ENCODE measurements at regions not wholly inside any gene's neighbourhood (a gene's known extent, or its start where the extent isn't known, plus 50 kb on each side); places are given as distances from the start of the nearest gene placed in this dataset.
A peak's percentile ranks its signal among the peaks of the same experiment; 100 is the strongest.

- DNase-seq (ENCODE audit: low spot score) = no peak
These were observed 58.8 kb upstream of the ZNF804B start for GRCh38 chr7:88700725-88701124.

- no peak for DNase-seq (ENCODE audit: low spot score)
These were observed 65.3 kb upstream of the ZNF804B start for GRCh38 chr7:88694207-88694606.

DNA sequence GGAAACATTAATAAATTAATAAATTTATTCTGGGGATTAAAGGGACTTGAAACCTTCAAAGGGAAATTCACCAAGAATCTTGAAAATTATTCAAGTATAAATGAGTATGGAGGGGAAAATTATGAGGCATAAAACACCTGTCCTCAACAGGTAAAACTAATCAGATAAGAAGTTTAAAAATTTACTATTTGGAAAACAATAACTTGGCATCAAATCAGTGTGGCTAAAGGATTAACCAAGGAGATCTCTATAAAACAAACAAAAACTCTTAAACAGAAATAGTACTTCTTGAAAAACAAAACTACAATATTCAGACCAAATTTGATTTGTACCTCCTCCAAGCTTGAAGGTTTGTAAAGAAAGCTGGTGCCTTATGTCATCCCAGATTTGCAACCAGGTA is 66.4 kb upstream of the ZNF804B start:
- no peak for DNase-seq (ENCODE audit: low spot score)

DNA sequence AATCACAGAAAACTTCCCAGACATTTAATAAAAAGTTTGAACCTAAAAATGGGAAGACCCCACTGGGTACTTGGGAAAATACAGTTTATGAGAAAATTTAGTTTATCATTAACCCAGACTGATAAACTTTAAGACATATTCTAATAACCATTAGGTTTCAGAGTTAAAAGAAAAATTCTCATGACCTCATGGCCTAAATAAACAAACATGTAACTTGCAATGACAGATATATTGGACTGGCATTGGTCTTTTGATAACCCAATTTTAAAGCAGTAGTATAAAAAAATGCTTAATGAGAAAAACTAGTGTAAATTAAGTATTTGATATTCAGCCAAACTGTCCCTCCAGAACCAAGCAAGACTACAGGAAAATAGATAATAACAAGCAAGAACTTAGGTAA is 67.0 kb upstream of the ZNF804B start:
- DNase-seq (ENCODE audit: low spot score) = no peak

DNA sequence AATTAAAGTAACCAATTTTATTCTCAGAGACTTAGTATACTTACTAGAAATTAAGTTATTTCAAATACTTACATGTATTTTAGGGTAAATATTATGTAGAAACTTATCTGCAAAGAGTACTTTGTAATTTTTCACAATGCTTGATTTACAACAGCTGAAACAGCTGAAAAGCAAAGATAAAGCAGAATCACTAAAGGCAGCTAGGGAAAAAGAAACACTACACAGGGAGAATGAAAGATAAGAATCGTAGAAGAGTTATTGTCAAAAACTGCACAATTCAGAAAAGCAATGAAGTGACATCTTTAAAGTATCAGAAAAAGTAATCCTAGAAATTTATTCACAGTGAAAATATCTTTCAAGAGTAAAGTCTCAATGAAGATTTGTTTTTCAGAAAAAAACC is 69.7 kb upstream of the ZNF804B start:
- no peak for DNase-seq (ENCODE audit: low spot score)

DNA sequence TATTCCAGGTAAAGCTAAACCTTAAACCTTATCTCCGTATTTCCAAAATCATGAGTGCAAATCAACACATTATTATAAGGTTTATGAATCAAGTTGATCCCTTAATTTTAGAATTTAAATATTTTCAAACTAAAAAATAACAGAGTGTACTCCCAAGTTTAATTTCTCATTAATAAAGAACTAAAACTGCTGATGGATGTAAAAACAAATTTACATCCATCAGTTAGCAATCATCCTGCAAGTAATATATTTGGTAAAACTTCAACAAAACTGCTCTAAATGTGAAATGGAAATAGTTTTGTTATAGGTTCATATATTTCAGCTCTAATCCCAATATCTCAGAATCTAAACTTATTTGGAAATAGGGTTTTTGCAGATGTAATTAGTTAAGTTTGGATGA is 71.3 kb upstream of the ZNF804B start:
- no peak for DNase-seq (ENCODE audit: low spot score)

DNA sequence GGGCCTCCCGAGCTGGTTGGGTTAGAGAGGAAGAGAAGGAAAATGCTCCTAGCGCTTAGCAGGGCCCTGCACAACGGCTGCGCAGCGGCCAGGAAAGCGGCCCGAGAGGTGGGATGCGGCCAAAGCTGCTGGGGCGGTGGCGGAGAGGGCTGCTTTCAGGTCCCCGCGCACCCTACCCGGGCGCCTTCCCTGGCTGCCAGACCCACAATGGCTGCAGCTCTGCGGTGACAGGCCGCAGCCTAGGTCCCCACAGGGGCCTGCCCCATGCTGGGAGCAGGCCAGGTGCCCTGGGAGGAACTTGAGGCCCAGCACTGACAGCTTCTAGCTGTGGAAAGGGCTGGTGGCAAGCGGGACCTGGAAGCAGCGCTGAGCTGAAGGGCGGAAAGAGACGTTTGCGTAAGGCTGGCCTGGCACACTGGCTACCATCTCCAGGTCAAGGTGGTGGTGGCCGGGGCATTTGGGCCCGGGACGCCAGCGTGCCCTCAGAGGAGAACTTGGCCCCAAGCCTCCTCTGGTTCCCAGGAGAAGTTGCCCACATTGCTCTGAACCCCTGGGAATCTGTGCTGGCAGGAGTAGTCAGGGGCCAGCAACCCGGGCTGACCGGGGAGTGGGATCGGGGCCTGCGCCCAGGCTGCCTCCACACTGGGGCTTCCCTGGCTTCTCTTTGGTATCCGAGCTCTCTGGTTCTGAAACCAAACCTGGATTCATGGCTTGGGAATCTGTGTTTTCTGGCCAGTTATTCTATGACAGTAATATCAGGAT is 72.9 kb upstream of the ZNF804B start:
- DNase-seq (ENCODE audit: low spot score) = no peak

GRCh38 chr7:88681682-88682081 is 77.8 kb upstream of the ZNF804B start:
- no peak for DNase-seq (ENCODE audit: low spot score)

DNA sequence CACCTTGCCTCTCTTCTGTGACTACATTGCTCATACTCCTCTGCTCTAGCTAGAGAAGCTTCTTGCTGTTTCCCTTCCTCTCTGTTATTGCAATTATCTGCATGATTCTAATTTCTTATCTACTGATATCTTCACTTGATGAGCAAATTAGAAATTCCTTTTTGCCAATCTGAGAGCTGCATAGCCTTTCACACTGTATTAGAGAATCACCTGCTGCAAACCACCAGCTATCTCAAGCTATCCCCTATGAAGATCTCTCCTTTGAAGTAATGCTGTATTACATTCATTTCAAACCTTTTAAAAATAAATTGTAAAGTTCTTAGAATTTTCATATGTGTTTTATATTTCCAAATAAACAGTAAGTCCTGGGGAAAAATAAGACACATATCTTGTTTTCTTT is 89.0 kb upstream of the ZNF804B start:
- no peak for DNase-seq (ENCODE audit: low spot score)

DNA sequence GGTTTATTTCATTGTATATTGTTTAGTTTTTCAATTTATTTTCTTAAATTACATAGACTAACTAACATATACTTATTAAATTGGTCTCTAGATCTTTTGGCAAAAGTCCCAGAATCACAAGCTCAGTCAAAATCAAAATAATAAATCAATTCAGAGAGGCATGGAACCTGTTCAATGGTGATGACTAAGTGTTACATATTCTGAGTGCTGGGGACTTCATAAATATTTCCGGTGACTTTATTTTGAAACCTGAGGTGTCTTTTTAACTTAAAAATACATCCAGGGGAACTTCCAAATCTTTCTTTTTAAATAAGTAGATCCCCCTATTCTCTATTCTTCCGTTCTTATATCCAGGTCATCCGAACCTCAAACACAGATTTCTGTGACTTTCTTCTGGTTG is 89.6 kb upstream of the ZNF804B start:
- no peak for DNase-seq (ENCODE audit: low spot score)

DNA sequence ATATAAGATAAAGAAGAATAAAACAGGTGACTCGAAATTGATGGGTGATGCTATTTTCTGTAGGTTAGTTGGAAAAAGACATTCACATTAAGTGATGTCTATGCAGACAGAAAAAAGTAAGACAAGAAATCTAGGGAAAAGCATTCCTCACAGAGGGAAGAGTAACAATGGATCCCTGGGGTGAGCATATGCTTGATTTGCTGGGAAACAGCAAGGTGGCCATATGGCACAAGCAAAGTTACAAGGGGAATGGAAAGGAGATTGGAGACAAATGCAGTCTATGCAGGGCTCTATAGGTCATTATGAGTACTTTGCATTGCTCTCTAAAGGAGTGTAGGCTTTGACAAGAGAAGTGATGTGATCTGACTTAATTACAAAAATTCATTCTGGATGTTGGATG is 90.9 kb upstream of the ZNF804B start:
- DNase-seq (ENCODE audit: low spot score) = peak; percentile 76

DNA sequence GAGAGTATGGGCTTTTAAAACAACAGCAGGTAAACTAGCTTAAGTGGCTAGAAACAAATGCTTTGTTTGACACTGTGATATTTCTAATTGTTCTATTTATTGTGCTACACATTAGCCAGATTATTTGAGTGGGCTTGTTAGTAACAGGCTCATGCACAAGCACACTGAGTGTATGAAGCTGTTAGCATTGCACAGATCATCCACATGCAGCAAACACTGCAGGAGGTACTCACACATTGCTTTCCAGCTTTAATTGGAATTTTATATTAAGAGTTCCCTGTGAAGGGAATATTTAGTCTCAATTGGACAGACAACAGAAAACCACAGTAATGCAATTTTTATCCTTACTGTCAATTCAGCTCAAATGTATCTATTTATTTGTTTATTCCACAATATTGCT is 92.9 kb upstream of the ZNF804B start:
- DNase-seq (ENCODE audit: low spot score) = peak; percentile 8

DNA sequence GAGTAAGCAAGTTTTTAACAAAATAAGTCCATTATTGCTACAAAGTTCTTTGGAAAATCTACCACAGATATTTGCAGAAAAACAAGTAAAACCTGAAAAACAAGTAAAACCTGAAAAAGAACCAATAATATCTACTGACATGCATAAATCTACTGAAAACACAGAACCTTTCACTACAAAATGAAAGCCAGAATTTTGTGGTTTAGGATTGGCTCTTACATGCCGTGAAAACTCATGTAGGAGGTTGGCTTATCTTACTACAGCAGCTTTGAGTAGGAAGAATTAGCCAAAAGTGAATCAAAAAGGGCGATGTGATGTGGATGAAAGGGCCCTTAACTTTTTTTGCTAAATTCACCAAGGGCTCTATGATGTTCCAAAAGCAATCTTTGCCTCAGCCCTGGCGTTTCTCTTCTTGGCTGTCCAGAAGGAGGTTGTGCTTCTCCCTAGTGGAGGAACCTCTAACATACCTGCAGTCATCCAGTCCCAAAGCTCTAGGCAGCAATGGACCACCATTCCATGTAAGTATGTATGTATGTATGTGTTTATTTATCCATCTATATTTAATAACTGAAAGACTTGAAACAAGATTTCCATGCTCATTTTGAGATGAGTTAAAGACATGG is 93.5 kb upstream of the ZNF804B start:
- no peak for DNase-seq (ENCODE audit: low spot score)

DNA sequence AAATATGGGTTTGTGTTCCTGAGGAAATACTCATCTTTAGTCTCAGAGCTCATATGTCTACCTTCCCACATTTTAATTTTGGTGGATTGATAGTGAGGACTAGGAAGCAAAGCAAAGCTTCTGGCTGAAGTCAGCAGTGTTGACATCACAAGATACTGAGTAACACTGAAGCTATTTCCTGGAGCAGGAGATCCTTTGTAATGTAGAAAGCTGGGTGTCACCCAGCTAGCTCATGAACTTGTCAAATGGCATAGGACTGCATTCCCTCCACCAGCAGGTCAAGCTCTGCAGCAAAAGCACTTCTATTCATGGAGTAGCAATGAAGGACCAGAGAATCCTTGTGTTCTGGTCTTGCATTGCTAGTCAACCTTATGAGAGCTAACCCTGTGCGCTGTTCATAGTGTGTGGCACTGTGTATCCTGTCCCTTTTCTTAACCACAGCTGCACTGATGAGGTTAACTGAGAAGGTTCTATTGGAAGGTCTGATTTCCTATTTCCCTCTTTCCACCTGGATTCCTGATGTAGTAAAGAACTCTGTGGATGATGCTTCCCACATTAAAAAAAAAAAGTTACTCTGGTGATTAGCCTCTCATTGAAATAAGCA is 94.8 kb upstream of the ZNF804B start:
- DNase-seq (ENCODE audit: low spot score) = no peak

DNA sequence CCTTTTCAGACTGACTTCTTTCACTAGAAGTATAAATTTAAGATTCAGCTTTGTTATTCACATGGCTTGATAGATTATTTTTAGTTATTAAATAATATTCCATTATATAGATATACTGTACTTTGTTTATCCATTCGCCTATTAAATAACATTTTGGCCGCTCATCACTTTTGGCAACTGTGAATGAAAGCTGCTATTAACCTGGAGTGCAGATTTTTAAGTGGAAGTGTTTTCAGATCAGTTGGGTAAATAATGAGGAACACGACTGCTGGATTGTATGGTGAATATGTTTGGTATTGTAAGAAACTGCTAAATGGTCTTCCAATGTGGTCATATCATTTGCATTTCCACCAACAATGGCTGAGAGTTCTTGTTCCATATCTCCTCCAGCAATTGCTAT is 97.6 kb upstream of the ZNF804B start:
- no peak for DNase-seq (ENCODE audit: low spot score)

GRCh38 chr7:88647825-88648224 is 111.7 kb upstream of the ZNF804B start:
- DNase-seq (ENCODE audit: low spot score) = no peak

DNA sequence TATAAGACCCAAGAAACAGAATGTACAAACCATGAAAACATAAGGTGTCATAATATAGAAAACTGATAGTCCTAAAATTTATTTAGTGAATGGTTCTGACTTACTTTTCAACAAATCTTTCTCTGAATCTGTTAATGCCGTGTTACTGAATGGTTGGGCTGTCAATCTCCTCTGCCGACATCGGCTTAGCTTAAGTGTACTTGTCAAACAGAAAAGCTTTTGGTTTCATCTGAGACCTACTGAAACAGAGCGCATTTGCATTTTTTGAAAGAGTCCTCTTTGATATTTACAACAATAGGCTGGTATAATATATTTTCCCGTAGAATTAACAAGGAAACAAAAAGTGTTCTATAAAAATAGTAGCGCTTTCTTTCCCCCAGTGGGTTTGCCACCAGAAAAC is 120.9 kb upstream of the ZNF804B start:
- no peak for DNase-seq (ENCODE audit: low spot score)

DNA sequence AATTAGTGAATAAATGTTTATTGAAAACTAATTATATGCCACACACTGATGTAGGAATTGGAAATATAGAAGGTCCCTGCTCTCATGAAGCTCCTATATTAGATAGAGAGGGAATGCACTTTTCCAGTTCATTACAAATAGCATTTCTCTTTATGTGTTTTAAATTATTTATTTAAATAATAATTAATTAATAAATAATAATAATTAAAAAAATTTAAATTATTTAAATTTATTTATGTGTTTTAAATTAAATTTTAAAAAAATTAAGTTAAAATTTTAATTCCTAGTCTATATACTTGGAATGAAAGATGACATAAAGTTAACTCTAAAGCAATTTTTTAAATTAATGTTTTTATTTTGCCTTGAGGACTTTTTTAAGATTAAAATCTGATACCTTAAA is 121.7 kb upstream of the ZNF804B start:
- DNase-seq (ENCODE audit: low spot score) = no peak

DNA sequence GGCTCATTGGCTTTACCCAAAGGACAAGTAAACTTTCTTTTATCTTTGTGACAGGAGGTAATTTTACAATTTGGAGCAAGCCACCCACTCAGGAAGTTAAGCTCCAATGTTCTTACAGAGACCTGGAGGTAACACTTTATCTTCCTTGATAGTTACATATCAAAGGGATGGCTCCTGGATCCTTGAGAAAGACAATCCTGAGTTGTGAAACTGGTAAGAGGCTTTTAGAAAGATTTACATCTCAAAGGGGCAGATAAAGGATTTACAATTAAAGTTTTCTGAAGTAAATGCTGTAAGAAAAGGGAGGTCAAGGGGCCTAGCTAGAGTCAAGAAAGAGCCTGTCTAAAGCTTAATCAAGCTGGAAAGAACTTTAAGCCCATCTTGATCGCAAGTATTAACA is 124.4 kb upstream of the ZNF804B start:
- DNase-seq (ENCODE audit: low spot score) = no peak

- no peak for DNase-seq (ENCODE audit: low spot score)
These were observed 129.9 kb upstream of the ZNF804B start for GRCh38 chr7:88629559-88629958.

- DNase-seq (ENCODE audit: low spot score) = no peak
These were observed 131.0 kb upstream of the ZNF804B start for GRCh38 chr7:88628363-88629085.

DNA sequence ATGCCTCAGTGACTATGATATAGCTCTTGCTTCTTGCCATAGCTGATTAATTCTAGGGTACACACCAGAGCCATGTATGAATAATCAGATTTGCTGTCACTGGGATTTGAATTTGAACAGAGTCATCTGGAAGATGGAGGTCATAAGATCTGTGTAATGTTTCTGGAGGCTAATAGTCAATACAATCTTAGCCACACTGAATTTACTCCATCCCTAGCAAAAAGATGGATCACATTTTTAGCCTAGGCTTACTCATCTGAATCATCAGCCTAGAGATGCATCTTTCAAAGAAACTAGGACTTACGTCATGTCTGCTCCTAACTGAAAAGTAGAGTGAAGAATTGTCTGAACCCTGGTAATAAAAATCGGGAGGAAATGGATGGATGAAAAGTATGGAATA is 142.3 kb upstream of the ZNF804B start:
- no peak for DNase-seq (ENCODE audit: low spot score)

DNA sequence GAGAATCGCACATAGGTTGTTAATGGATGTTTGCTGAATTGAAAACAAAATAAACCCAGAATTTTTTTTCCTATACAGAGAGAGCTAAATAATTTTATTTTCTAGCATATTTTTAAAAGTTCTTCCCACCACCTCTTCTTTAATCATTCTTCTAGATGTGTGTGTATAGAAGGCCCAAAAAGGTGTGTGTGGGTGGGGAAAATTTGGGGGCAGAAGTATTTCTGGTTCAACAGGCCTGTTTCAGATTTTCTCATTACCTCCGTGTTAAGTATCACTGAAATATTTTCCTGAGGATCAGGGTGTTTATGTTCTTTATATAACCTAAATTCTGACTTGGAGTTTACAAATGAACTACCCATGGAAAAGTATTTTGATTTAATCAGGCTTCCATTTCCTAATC is 144.2 kb upstream of the ZNF804B start:
- DNase-seq (ENCODE audit: low spot score) = no peak
